ENCODE measurements at regions not wholly inside any gene's neighbourhood (a gene's known extent, or its start where the extent isn't known, plus 50 kb on each side); places are given as distances from the start of the nearest gene placed in this dataset.
A peak's percentile ranks its signal among the peaks of the same experiment; 100 is the strongest.

DNA sequence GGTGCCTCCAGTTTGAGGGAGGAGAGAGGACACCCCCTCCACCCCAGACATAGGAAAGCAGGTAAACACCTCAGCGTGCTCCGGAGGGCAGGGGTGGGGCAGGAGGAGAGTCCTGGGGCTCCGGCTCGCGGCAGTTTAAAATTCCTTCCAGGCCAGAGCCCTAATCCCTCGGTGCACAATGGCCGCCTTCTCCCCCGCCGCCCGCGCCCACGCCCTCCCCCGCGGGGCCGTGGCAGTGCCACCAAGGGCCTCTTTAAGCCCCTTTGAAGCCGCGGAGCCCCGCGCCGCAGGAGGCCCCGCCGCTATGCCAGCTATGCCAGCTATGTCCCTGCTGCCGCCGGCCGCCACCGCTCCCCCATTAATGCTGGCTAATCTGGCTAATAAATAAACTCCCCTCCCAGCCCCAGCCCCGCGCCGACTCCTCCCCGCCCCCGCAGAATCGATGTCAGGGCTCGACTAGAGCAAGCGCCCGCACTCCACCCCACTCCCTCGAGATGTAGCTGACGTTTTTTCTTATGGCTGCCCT lies 125.1 kb downstream of the MRPL14 start (continued):
- TF ChIP-seq, protein P1, sequence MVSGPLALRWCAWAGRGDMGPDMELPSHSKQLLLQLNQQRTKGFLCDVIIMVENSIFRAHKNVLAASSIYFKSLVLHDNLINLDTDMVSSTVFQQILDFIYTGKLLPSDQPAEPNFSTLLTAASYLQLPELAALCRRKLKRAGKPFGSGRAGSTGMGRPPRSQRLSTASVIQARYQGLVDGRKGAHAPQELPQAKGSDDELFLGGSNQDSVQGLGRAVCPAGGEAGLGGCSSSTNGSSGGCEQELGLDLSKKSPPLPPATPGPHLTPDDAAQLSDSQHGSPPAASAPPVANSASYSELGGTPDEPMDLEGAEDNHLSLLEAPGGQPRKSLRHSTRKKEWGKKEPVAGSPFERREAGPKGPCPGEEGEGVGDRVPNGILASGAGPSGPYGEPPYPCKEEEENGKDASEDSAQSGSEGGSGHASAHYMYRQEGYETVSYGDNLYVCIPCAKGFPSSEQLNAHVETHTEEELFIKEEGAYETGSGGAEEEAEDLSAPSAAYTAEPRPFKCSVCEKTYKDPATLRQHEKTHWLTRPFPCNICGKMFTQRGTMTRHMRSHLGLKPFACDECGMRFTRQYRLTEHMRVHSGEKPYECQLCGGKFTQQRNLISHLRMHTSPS (CRISPR knock-in tag; IDR thresholded peaks at IDR 0.05; ENCODE audit: low read depth): peak; percentile 92

DNA sequence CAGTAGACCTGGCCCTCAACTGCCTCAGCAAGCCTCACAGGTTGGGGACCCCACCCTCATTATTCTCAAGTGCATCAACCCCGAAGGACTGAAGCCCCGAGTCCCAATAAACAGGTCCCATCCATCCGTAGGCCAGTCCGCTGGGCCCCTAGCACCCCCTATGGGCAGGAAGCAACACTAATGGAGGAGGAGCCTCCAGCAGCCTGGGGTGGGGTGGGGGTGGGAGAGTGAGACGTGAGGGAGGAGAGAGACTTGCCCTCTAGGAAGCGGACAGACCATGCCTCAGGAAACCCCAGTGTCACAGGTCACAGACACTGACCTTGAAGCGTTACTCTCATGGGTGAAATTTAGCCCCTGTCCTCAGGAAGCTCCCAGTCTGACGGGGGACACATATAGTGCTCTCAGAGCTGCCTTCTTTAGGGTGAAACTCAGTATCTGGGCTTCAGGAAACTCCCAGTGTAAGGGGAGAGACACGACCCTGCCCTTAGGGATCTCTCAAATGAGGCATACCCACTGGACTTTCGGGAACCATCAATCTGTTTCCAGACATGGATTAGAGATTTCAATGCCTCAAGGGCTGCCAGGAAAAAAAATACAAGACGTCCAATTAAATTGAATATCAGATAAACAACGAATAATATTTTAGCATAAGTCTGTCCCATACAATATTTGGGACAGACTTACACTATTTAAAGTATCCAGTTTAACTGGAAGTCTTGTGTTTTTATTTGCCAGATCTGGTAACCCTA lies 125.8 kb downstream of the MRPL14 start:
- no peaks in the 10 kb centered on the region for H4K20me1 ChIP-seq (ENCODE audit: insufficient read depth, low read length)
- H3K27ac ChIP-seq (ENCODE audit: extremely low read length, insufficient read depth, low read length): no peak overlapping the region
- ChIA-PET CTCF (ENCODE audit: low intra/inter-chr PET ratio, low total read pairs) (no interaction called here), POLR2A (no interaction called here)
- peak; percentile 48 for FAIRE-seq
- H3K79me2 ChIP-seq (ENCODE audit: insufficient read depth, low read length): no peaks in the 10 kb centered on the region
- H3K27me3 ChIP-seq (ENCODE audit: control insufficient read depth in 1 of 2, insufficient read depth in 2 of 2, low read length in 2 of 2): peaks cover 0 to 6% of the 10 kb centered on the region in 2 experiments; a peak in 1 of 5 replicates
- ATAC-seq: peak; percentile 67
- peaks cover 91% of the 10 kb centered on the region for H3K4me1 ChIP-seq (ENCODE audit: insufficient read depth, low read length)
- no TSS peak for BruUV-seq (replicated peaks)
- peak; percentile 52 for DNase-seq (ENCODE audit: low spot score)
- H3K9ac ChIP-seq (ENCODE audit: insufficient read depth, low read depth, low read length): peak overlapping the region; percentile 36; the same call in 1 of the 2 replicates
- peak overlapping the region; percentile 73 for H3K4me2 ChIP-seq (ENCODE audit: low read depth, low read length)
- H2AFZ ChIP-seq (ENCODE audit: low read length): no peak overlapping the region
- no peaks in the 10 kb centered on the region for H3K36me3 ChIP-seq (replicated peaks in 1 of 2; ENCODE audit: control insufficient read depth in 1 of 2, insufficient read depth in 2 of 2, low read length in 2 of 2)
- WGBS (ENCODE audit: low lambda C conversion rate): 12% methylated on average over 11 of the region's 12 CpGs
- in situ Hi-C loops (cut with HindIII; ENCODE audit: extremely low pct_ligation_motif_present, low pct_unique_long_range_greater_than_20kb): no loop called here
- no peaks in the 10 kb centered on the region for H3K9me3 ChIP-seq (ENCODE audit: low read length)
- intact Hi-C loops (cut with micrococcal nuclease; ENCODE audit: unreplicated experiment): loop anchor here (5.0 kb wide), 1 partner anchor 71 kb away; no protein-coding TSS in a partner anchor
- H3K4me3 ChIP-seq (replicated peaks in 1 of 3; ENCODE audit: insufficient read depth in 1 of 3, low read depth in 2 of 3, low read length in 3 of 3): peak overlapping the region; percentile 4 to 51 (median 29)
- TF ChIP-seq KDM2A (CRISPR knock-in tag; IDR thresholded peaks at IDR 0.05; ENCODE audit: borderline replicate concordance, low read depth) (0 out of 2 replicates have a peak, but pooled peaks have one; percentile 45), NFKBIZ (CRISPR knock-in tag; IDR thresholded peaks at IDR 0.05) (0 out of 2 replicates have a peak, but pooled peaks have one; percentile 56), ZNF878 (CRISPR knock-in tag; IDR thresholded peaks at IDR 0.05) (no peak), TEAD3 (CRISPR knock-in tag; optimal IDR thresholded peaks at IDR 0.05; ENCODE audit: borderline replicate concordance) (peak; percentile 61), ZNF777 (CRISPR knock-in tag; IDR thresholded peaks at IDR 0.05) (peak; percentile 61; the same call in 1 of the 2 replicates), POLR2A (IDR thresholded peaks at IDR 0.05; ENCODE audit: insufficient read depth in 1 of 2, low read depth in 2 of 2, low read length in 2 of 2) (peak in 1 of 2 experiments; percentile 41; a peak in 1 of 4 replicates), ZFP90 (CRISPR knock-in tag; IDR thresholded peaks at IDR 0.05; ENCODE audit: borderline replicate concordance) (peak; percentile 75; the same call in 1 of the 2 replicates), MYC (CRISPR knock-in tag; IDR thresholded peaks at IDR 0.05; ENCODE audit: borderline replicate concordance) (0 out of 2 replicates have a peak, but pooled peaks have one; percentile 18)
- TF ChIP-seq, protein P2, sequence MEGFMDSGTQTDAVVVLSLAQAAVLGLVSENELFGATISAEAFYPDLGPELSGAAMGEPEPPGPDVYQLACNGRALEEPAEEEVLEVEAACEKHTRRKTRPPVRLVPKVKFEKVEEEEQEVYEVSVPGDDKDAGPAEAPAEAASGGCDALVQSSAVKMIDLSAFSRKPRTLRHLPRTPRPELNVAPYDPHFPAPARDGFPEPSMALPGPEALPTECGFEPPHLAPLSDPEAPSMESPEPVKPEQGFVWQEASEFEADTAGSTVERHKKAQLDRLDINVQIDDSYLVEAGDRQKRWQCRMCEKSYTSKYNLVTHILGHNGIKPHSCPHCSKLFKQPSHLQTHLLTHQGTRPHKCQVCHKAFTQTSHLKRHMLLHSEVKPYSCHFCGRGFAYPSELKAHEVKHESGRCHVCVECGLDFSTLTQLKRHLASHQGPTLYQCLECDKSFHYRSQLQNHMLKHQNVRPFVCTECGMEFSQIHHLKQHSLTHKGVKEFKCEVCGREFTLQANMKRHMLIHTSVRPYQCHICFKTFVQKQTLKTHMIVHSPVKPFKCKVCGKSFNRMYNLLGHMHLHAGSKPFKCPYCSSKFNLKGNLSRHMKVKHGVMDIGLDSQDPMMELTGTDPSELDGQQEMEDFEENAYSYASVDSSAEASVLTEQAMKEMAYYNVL (CRISPR knock-in tag; IDR thresholded peaks at IDR 0.05; ENCODE audit: borderline replicate concordance): 0 out of 2 replicates have a peak, but pooled peaks have one; percentile 43
- TF ChIP-seq, protein P3, sequence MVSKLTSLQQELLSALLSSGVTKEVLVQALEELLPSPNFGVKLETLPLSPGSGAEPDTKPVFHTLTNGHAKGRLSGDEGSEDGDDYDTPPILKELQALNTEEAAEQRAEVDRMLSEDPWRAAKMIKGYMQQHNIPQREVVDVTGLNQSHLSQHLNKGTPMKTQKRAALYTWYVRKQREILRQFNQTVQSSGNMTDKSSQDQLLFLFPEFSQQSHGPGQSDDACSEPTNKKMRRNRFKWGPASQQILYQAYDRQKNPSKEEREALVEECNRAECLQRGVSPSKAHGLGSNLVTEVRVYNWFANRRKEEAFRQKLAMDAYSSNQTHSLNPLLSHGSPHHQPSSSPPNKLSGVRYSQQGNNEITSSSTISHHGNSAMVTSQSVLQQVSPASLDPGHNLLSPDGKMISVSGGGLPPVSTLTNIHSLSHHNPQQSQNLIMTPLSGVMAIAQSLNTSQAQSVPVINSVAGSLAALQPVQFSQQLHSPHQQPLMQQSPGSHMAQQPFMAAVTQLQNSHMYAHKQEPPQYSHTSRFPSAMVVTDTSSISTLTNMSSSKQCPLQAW (CRISPR knock-in tag; IDR thresholded peaks at IDR 0.05): peak; percentile 67
- TF ChIP-seq, protein P4, sequence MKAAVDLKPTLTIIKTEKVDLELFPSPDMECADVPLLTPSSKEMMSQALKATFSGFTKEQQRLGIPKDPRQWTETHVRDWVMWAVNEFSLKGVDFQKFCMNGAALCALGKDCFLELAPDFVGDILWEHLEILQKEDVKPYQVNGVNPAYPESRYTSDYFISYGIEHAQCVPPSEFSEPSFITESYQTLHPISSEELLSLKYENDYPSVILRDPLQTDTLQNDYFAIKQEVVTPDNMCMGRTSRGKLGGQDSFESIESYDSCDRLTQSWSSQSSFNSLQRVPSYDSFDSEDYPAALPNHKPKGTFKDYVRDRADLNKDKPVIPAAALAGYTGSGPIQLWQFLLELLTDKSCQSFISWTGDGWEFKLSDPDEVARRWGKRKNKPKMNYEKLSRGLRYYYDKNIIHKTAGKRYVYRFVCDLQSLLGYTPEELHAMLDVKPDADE (CRISPR knock-in tag; IDR thresholded peaks at IDR 0.05): 0 out of 2 replicates have a peak, but pooled peaks have one; percentile 39
- TF ChIP-seq, protein P5, sequence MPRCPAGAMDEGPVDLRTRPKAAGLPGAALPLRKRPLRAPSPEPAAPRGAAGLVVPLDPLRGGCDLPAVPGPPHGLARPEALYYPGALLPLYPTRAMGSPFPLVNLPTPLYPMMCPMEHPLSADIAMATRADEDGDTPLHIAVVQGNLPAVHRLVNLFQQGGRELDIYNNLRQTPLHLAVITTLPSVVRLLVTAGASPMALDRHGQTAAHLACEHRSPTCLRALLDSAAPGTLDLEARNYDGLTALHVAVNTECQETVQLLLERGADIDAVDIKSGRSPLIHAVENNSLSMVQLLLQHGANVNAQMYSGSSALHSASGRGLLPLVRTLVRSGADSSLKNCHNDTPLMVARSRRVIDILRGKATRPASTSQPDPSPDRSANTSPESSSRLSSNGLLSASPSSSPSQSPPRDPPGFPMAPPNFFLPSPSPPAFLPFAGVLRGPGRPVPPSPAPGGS (CRISPR knock-in tag; IDR thresholded peaks at IDR 0.05): no peak
